Natural killer cell (primary cell): ENCODE measurements at regions not wholly inside any gene's neighbourhood (a gene's known extent, or its start where the extent isn't known, plus 50 kb on each side); places are given as distances from the start of the nearest gene placed in this dataset.

Experiments used
- ATAC-seq, 3 donors: fragments of 150-1000 bp in 2 of 3; fragments of 200-7000 bp in 1 of 3; cut with Tn5 transposase; 1 replicate in 1 of 3; 2 replicates in 2 of 3; pipeline ENCODE4 v1.10.0; 2021; ENCODE audit warnings: mild to moderate bottlenecking in 2 of 3, moderate library complexity in 2 of 3
- DNase-seq, 2 donors: peaks; one replicate each; pipeline versions ENCODE4 v3.0.0 to v3.0.0-alpha.2; 2013 to 2021; ENCODE audit warnings: mixed read lengths in 1 of 2
- H3K27ac ChIP-seq: one replicate; pipeline ENCODE4 v1.5.1; 2013; ENCODE audit warnings: mild to moderate bottlenecking, low read length
- H3K27me3 ChIP-seq: one replicate; pipeline ENCODE4 v1.6.1; 2013; ENCODE audit warnings: low read length; ENCODE audit not compliant: control insufficient read depth, insufficient read depth
- H3K36me3 ChIP-seq: one replicate; pipeline ENCODE4 v1.6.1; 2013; ENCODE audit warnings: low read length; ENCODE audit not compliant: control insufficient read depth, insufficient read depth
- H3K4me1 ChIP-seq: one replicate; pipeline ENCODE4 v1.6.1; 2013; ENCODE audit warnings: low read length; ENCODE audit not compliant: control insufficient read depth, insufficient read depth
- H3K4me3 ChIP-seq: one replicate; pipeline ENCODE4 v1.5.1; 2013; ENCODE audit warnings: low read length
- H3K9me3 ChIP-seq: one replicate; pipeline ENCODE4 v1.6.1; 2013; ENCODE audit warnings: low read length; ENCODE audit not compliant: control insufficient read depth, insufficient read depth
- H3K27ac Mint-ChIP-seq, 2 donors: one replicate each; pipeline ENCODE4 v1.8.0; 2022; ENCODE audit warnings: mild to moderate bottlenecking in 2 of 2, mixed read lengths in 2 of 2, moderate library complexity in 1 of 2
- H3K27me3 Mint-ChIP-seq, 2 donors: one replicate each; pipeline ENCODE4 v1.8.0; 2022; ENCODE audit warnings: low read depth in 2 of 2, mixed read lengths in 2 of 2
- H3K36me3 Mint-ChIP-seq: one replicate; pipeline ENCODE4 v1.8.0; 2022; ENCODE audit warnings: mixed read lengths
- H3K4me1 Mint-ChIP-seq, 2 donors: one replicate each; pipeline ENCODE4 v1.8.0; 2022; ENCODE audit warnings: mixed read lengths in 2 of 2
- H3K4me3 Mint-ChIP-seq: one replicate; pipeline ENCODE4 v1.8.0; 2022; ENCODE audit warnings: mild to moderate bottlenecking, moderate library complexity, mixed read lengths
- H3K9me3 Mint-ChIP-seq, 2 donors: one replicate each; pipeline ENCODE4 v1.8.0; 2022; ENCODE audit warnings: mixed read lengths in 2 of 2
- CTCF ChIP-seq: fragments of 200-600 bp; IDR thresholded peaks from one replicate; pipeline ENCODE4 v1.8.0; 2022; ENCODE audit warnings: antibody characterized with exemption
- WGBS: methylation state at CpG from one replicate; pipeline ENCODE4 v1.1.7; 2013; ENCODE audit warnings: missing lambda C conversion rate; ENCODE audit not compliant: insufficient coverage; 5-methylcytosine and 5-hydroxymethylcytosine counted together
- intact Hi-C: fragments of 100-400 bp; cut with micrococcal nuclease; formaldehyde crosslinking; loops from one replicate; pipeline ENCODE4 v1.14.2; 2022

DNA sequence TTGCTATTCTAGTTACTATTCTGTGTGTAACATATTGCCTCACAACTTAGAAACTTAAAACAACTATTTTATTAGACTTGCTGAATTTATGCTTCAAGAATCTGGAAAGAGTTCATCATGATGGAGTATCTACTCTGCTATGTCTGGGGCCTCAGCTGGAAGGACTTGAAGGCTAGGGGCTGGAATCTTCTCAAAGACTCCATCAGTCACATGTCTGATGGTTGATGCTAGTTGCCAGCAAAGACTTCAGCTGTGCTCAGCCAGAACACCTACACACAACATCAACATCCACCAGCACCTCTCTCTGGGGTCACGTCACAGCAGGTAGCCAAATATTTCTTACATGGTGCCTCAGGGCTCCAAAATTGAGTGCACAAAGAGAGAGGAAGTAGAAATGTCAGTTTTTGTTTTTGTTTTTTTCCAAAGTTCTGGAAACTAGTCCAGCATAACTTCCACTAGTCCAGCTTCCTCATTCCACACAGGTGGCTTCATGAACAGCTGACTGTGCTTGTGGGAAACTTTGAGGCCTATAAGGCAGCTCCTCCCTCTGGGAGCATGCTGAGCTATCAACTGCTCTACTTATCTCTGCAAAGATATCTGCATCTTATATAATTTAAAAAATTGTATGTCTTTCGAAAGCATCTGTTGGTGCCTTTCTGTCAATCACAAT is 325.4 kb upstream of the AGTR1 start:
- Histone ChIP-seq H3K27ac (no peak overlapping the region), H3K27me3 (no peaks in the 10 kb centered on the region), H3K9me3 (no peaks in the 10 kb centered on the region), H3K4me1 (no peaks in the 10 kb centered on the region), H3K4me3 (no peak overlapping the region), H3K36me3 (no peaks in the 10 kb centered on the region)
- no peak for TF ChIP-seq CTCF
- Mint-ChIP-seq H3K27me3 (no peaks in the 10 kb centered on the region), H3K4me3 (no peak overlapping the region), H3K9me3 (peaks cover 0 to 2% of the 10 kb centered on the region in 2 donors), H3K4me1 (no peaks in the 10 kb centered on the region), H3K36me3 (no peaks in the 10 kb centered on the region), H3K27ac (no peak overlapping the region)
- ATAC-seq (no peak), DNase-seq (no peak)
- 86% methylated on average over 1 of the region's 2 CpGs for WGBS
- intact Hi-C loops = no loop called here

DNA sequence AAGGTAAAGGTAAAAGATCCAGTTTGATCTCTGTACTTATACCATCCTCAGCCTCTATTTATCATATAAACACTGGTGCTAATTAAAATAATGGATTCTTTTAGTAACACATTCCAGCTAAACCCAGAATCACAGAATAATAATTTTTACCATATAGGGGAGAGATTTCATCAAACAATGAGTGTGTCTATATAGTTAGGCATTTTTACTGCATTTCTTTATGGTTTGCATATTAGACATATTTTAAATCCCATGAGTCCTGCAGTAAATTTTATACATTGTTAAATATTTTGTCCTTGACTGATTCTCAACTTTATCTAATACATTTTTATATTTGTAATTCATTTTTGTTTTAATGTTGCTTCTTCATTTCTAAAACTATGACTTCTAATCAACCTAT is 323.7 kb upstream of the AGTR1 start:
- no peak overlapping the region for H3K4me3 ChIP-seq
- H3K36me3 ChIP-seq = no peaks in the 10 kb centered on the region
- H3K27ac ChIP-seq = no peak overlapping the region
- Mint-ChIP-seq H3K4me1 (no peaks in the 10 kb centered on the region), H3K4me3 (no peak overlapping the region), H3K27ac (no peak overlapping the region), H3K27me3 (no peaks in the 10 kb centered on the region), H3K36me3 (no peaks in the 10 kb centered on the region), H3K9me3 (peaks cover 0 to 2% of the 10 kb centered on the region in 2 donors)
- no peaks in the 10 kb centered on the region for H3K9me3 ChIP-seq
- ATAC-seq (no peak), DNase-seq (no peak)
- TF ChIP-seq CTCF = no peak
- no peaks in the 10 kb centered on the region for H3K4me1 ChIP-seq
- H3K27me3 ChIP-seq = no peaks in the 10 kb centered on the region
- intact Hi-C loops = no loop called here

DNA sequence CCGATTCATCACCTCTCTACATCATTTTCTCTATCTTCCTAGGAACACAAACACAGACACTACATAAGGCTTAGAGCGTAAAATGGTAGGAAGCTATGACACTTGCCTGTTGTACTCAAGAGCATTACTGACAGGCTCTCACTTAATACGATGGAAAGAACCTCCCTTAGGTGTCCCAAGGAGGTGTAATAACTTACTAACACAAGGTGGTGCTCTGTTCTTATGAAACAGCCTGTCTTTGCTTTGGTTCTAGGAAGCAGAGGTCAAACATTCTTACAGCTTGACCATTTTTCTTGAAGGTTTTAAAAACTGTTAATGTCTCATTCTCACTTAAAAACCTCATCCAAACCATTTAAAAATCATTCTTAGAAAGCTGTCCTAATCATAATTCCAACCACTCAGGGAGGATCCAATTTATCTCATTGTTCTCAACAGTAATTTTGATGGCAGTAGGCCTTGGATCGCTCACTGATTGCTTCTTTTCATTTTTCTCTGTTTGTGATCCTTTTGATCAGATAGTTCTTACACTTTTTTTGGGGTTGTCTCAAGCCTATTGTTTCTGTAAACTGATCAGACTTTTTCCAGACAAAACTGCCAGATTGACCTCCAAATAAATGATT is 317.8 kb upstream of the AGTR1 start:
- ATAC-seq (no peak), DNase-seq (no peak)
- H3K36me3 ChIP-seq = no peaks in the 10 kb centered on the region
- no peaks in the 10 kb centered on the region for H3K27me3 Mint-ChIP-seq
- H3K4me3 ChIP-seq = no peak overlapping the region
- no peaks in the 10 kb centered on the region for H3K9me3 ChIP-seq
- H3K27me3 ChIP-seq = no peaks in the 10 kb centered on the region
- peaks cover 3 to 5% of the 10 kb centered on the region in 2 donors for H3K9me3 Mint-ChIP-seq
- H3K4me1 Mint-ChIP-seq = no peaks in the 10 kb centered on the region
- H3K27ac ChIP-seq = no peak overlapping the region
- H3K27ac Mint-ChIP-seq = no peak overlapping the region
- TF ChIP-seq CTCF = no peak
- no peaks in the 10 kb centered on the region for H3K4me1 ChIP-seq
- no peaks in the 10 kb centered on the region for H3K36me3 Mint-ChIP-seq
- no peak overlapping the region for H3K4me3 Mint-ChIP-seq
- intact Hi-C loops = no loop called here
- WGBS = 65% methylated on average over 3 of the region's 4 CpGs

DNA sequence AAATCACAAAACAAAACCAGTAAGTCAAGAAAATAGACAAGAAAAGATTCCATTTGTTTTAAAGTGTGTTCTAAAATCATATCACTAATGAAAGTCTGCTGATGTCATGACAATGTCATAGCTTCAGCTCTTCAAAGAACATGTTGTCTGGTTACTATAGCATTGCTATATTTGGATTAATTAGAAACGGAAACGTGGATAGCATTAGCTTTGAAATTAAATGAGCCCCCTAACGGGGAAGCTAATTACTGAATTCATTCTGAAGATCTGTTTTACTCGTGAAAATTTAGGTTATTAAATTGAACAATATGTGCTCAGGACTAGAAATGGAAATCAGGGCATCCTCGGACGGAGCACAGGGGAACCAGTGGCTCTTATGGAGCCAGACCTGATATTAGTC is 316.7 kb upstream of the AGTR1 start:
- no peak overlapping the region for H3K27ac Mint-ChIP-seq
- 84% methylated on average over 6 of the region's 6 CpGs for WGBS
- DNase-seq = no peak
- no peaks in the 10 kb centered on the region for H3K36me3 Mint-ChIP-seq
- Histone ChIP-seq H3K4me1 (no peaks in the 10 kb centered on the region), H3K36me3 (no peaks in the 10 kb centered on the region), H3K4me3 (no peak overlapping the region), H3K27me3 (no peaks in the 10 kb centered on the region), H3K9me3 (no peaks in the 10 kb centered on the region), H3K27ac (no peak overlapping the region)
- intact Hi-C loops = no loop called here
- no peak for TF ChIP-seq CTCF
- H3K4me1 Mint-ChIP-seq = no peaks in the 10 kb centered on the region
- H3K9me3 Mint-ChIP-seq = peaks cover 3 to 5% of the 10 kb centered on the region in 2 donors
- no peak overlapping the region for H3K4me3 Mint-ChIP-seq
- no peak for ATAC-seq
- no peaks in the 10 kb centered on the region for H3K27me3 Mint-ChIP-seq
